Activated CD4-positive, CD25-positive, alpha-beta regulatory T cell treated with anti-CD3 and anti-CD28 coated beads, Interleukin-2, amount 50 U/mL, for 16 hours (primary cell): ENCODE measurements at regions not wholly inside any gene's neighbourhood (a gene's known extent, or its start where the extent isn't known, plus 50 kb on each side); places are given as distances from the start of the nearest gene placed in this dataset.

Experiments used
- DNase-seq: peaks from one replicate; pipeline ENCODE4 v3.0.0-alpha.2; 2020; ENCODE audit warnings: low read depth, low spot score

GRCh38 chr2:235262750-235263149 lies 231.1 kb upstream of the AGAP1 start:
- no peak for DNase-seq

DNA sequence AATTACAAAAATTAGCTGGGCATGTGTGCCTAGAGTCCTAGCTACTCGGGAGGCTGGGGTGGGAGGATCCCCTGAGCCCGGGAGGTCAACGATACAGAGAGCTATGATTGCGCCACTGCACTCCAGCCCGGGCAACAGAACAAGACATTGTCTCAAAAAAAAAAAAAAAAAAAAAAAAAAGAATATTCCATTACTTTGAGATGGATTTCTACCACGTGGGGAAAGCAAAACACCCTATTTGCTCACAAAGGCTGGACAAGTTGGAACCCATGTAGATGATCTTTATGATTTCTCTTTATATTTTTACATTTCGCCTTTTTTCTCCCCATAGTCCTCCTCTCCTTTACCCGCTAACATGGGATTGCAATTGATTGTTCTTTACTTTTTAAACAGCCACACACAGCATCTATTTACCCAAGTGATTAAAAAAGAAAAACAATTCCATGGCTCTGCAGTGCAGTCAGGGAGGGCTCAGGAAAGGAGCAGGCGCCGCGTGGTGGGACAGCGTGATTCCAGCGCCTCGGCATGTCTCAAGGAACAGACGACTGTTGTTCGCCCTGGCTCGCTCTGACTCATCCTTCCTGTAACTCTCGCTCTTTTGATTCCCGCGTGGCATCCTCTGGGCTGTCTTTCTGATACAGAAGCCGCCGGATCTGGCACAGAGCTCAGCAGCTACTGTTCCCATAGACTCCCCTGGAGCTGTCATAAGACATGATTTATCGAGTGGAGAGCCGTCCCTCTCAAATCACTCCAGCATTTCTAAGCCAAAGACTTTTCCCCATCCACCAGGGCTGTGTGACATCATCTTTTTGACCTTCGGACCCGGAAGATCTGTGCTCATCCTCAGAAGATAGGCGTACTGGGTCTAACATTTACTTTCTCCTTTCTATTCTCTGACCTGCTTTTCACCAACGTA lies 230.4 kb upstream of the AGAP1 start:
- DNase-seq = no peak

- DNase-seq = no peak
Measured at GRCh38 chr2:235264121-235264493, 229.7 kb upstream of the AGAP1 start.

- DNase-seq = no peak
Measured at GRCh38 chr2:235264512-235264911, 229.3 kb upstream of the AGAP1 start.

DNA sequence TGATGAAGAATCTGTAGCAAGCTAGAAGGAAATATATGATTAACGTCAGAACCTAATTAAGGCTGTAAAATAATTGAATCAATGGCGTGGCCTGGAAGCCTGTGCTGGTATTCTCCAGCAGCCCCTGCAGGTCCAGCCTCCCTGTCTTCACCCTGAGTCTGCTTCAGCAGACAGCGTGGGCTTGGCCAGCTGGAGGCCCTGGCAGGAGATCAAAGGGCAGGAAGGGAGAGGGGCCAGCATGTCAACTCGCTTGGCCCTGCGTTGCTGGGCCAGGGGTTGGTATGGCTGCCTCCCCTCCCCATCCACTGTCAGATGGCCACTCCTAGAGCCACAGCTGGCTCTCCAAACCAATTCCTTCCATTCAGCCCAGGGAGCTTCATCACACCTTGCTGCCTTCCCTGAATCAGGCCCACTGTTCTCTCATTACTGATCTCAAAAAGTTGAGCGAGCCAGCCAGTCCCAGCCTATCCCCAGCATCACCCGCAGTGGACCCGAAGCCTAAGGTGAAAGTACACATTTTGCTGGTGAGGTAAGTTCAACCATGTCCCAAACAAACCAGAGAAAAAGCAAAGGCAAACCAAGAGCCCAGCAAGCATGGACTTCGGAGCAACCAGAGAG lies 228.4 kb upstream of the AGAP1 start:
- no peak for DNase-seq

DNA sequence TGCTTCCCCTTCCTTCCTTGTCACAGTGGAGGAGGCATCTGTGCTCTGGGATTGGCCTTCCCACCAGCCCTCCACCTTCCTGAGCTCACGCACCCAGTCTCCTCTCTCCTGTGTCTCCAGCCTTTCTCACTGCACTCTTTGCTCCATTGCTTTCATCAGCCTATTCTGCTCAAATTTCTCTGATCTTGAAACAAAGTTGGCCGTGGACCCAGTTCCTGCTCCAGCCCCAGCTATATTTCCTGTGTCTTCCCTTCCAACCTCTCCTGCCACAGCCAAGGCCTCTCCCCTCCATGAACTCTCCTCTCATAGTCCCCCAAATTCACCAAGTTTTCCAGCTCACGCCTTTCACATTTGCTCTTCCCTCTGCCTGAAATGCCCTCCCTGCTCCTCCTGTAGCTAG lies 226.6 kb upstream of the AGAP1 start:
- no peak for DNase-seq

- DNase-seq = no peak
Measured at GRCh38 chr2:235268535-235268934, 225.3 kb upstream of the AGAP1 start.

DNA sequence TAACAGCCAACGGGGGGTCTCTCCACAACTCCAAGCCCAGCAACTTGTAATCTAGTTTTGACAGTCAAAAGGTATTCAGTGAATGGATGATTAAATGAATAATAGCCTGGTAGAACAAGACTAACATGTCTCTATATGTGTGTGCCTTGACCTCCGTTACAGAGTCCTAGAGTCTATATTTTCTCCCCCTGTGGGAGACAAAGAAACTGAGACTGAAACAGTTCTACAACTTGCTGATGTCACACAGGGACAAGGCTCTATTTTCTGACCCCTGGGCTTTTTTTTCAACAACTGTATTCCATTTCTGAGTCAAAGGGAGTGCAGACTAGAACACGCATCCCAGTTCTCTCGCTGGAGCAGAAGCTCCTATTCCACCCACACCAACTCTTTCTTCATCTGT lies 223.6 kb upstream of the AGAP1 start:
- no peak for DNase-seq

DNA sequence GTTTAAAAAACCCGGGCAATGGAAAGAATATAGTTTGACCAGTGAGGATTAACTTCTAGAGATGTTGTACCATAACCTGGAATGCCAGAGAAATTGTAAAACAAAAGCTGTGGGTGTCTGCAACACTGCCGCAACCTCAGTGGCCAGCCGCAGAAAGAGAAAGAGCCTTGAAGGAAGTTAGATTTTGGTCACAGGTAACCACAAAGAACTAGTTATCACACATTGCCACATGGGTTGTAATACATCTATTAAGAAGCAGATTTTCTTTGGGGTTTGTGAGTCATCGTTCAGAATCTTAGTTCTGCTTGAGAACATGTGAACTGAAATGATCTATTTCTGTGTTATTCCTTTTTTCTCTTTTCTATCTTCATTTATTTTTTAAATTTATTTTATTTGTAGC lies 222.9 kb upstream of the AGAP1 start:
- DNase-seq = no peak

DNA sequence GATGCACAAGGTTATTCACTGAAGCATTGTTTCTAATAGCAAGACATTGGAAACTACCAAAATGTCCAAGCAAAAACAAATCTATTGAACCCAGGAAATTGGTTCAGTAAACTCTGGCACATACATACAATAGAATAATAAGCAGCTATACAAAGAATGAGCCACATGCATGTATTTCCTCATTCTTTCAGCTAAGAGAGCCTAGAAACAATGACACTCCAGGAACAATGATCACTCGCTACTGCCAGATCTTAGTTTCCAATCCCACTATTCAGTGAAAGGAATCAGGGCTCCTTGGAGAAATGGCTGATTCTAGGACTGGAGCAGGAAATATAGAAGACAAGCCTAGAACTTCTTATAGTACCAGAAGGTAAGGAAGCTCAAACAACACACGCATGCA lies 221.9 kb upstream of the AGAP1 start:
- DNase-seq = no peak

DNA sequence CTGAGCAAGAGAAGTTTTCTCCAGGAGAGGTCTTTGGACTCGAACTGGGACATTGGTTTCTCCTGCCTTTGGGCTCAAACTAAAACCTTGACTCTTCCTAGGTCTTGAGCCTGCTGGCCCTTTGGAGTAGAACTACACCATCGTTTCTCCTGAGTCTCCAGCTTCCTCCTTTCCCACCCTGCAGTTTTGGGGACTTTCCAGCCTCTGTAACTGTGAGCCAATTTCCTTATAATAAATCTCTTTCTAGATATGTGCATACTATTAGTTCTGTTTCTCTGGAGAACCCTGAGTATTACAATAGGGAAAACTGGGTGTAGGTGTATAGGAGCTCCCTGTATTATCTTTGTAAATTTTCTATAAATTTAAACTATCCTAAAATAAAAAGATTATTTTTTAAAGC lies 219.8 kb upstream of the AGAP1 start:
- DNase-seq = no peak

DNA sequence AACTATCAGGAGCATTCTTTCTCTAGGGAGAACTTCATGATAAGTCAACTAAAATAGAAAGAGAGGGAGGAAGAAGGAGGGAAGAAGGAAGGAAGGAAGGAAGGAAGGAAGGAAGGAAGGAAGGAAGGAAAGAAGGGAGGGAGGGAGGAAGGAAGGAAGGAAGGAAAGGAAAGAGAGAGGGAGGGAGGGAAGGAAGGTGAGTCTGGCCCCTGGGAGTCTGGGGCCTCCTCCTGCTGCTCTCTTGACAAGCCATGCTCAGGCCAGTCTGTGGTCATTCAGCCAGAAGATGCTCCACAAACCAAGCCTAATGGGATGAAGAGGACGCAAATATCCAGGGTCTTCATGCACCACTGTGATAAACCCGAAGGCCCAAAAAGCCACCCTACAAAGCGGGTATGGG lies 216.4 kb upstream of the AGAP1 start:
- no peak for DNase-seq

DNA sequence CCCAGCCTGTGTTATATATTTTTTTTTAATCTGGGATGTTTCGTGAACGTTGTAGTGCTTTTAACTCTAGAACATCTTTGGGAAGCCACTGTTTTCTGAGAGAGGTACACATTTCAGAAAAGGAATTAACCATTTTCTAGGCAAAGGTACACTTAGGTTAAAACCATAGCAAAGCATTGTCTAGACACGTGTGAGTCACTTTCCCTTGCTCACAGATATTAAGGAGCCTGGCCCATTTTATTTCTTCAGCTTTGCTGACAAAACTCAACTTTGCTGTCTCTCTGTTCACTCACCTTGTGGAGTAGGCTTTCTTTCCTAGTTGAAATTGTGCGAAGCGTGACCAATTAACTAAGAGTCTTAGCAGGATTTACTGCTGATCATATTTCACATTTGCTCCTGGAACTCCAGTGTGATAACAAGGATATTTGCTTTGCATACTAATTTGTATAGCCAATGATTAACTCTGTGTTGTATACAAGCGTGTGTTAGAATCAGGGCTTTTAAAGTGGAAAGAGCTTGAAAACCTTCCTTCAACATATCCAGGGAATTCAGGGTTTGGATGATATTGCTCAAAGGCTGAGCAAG lies 215.0 kb upstream of the AGAP1 start:
- DNase-seq = no peak

- DNase-seq = no peak
Measured at GRCh38 chr2:235279965-235280364, 213.9 kb upstream of the AGAP1 start.

DNA sequence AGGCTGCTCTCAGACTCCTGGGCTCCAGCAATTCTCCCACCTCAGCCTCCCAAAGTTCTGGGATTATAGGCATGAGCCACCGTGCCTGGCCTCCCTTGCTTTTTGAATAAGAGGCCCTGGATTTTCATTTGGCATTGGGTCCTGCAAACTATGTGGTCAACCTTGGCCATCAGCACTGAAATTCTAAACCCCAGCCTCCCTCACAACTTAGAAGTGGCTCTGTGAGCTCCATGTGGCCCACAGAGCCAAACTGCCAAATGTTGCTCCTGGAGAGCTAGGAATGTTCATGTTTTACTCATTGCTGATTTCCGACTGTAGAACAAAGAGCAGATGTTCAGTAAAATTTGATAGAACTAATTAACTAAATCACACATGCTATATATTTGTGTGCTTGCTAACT lies 210.6 kb upstream of the AGAP1 start:
- DNase-seq = no peak

DNA sequence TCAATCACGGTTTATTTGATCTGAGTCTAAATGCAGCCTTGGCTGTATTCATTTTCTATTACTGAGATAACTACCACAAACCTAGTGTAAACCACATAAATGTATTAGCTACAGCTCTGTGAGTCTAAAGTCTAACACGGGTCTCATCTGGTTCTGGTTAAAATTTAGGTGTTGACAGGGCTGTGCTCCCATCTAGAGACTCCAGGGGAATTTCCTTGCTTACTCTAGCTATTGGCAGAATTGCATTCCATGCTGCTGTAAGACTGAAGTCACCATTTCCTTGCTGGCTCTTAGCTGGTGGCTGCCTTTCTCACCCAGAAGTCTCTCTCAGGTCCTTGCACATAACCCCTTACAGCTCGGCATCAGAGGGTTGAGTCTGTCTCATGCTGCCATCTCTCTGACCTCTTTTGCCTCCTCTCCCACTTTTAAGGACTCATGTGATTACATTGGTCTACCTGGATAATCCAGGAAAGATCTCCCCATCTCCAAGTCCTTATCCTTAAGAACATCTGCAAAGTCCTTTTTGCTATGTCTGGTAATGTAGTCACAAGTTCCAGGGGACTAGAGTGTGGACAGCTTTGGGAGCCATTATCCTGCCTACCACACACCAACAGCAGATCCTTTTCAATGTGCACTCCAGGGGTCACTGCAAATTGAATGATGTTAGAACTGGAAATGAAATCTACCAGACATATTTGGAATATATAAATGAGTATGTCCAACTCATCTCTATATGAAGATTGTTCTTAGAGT lies 207.0 kb upstream of the AGAP1 start:
- DNase-seq = no peak

GRCh38 chr2:235287375-235287733 lies 206.5 kb upstream of the AGAP1 start:
- no peak for DNase-seq

DNA sequence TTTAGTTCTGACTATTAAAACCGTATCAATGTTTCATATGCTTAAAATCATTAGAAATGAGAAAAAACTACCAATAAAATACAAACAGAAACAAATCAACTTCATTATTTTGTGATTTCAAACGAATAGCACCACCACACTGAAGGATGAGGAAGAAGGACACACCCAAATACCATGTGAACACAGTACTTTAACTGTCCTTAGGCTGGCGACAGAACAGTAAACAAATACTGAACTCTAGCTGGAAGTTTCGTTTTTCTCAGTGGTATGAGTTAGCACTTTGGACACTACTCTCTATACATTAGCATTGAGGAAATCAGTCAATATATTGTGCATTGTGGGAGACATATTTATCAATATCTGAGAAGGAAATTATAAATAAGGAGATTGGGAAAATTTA lies 202.4 kb upstream of the AGAP1 start:
- no peak for DNase-seq

GRCh38 chr2:235293061-235293460 lies 200.8 kb upstream of the AGAP1 start:
- DNase-seq = no peak

- no peak for DNase-seq
Measured at GRCh38 chr2:235295831-235296230, 198.0 kb upstream of the AGAP1 start.

DNA sequence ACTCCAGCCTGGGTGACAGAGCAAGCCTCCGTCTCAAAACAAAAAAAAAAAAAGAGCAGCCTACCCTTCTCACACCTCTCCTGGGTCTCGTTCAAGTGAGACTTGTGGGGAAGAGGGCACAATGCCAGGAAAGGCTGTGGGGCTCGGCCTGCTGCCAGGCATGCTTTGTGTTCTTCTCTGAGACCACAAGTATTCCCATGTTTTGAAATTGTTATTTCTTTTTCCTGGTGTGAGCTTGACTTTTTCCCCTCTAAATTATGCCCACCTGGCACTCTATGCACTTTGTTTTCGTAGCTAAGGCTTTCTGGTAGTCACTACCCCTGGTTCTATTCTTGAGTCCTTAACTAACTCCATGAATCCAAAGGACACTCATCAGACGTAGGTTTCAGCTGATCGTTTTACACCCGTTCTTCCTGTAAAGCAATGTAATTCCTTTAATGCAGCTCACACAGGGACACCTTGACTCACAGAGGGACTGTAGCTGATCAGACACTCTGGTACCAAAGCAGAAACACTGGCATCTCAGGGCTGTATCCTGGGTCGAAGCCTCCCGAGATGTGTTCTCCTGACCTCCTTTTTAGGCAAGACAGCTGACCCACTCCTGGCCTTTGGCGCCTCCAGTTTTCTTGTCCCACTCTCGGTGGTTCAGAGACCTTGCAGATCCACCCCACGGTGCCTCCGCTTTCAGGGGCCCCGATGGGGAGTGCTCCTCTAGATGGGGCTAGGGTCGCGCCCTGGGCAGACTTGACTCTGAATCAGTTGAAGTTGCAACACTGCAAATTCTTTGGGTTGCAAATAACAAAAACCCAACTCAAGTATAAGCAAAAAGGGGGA lies 193.3 kb upstream of the AGAP1 start:
- no peak for DNase-seq
